ENCODE measurements at regions not wholly inside any gene's neighbourhood (a gene's known extent, or its start where the extent isn't known, plus 50 kb on each side); places are given as distances from the start of the nearest gene placed in this dataset.
"Not testable (repeated sequence)": the region's sequence is repeated elsewhere in the genome, so short reads cannot be mapped to it uniquely, and the experiment has no call there.

- TF ChIP-seq ZFX (IDR thresholded peaks at IDR 0.05; ENCODE audit: borderline replicate concordance), result no peak
These were observed 777.9 kb downstream of the TENT5A start for GRCh38 chr6:80974579-80974978.

GRCh38 chr6:80969439-80969838, 783.0 kb downstream of the TENT5A start:
- no peak overlapping the region for H3K27ac ChIP-seq
- TF ChIP-seq ZFX (IDR thresholded peaks at IDR 0.05; ENCODE audit: borderline replicate concordance), result no peak
- no peak for TF ChIP-seq CTCF (IDR thresholded peaks at IDR 0.05)

More at GRCh38 chr6:80974579-80974978, 777.9 kb downstream of the TENT5A start:
- H3K27ac ChIP-seq, result no peak overlapping the region

- TF ChIP-seq ZFX (IDR thresholded peaks at IDR 0.05; ENCODE audit: borderline replicate concordance), result no peak
- no peak for TF ChIP-seq CTCF (IDR thresholded peaks at IDR 0.05)
- no peak overlapping the region for H3K27ac ChIP-seq
These were observed 784.9 kb downstream of the TENT5A start for GRCh38 chr6:80967609-80968008.

- TF ChIP-seq CTCF (IDR thresholded peaks at IDR 0.05) (no peak), ZFX (IDR thresholded peaks at IDR 0.05; ENCODE audit: borderline replicate concordance) (no peak)
- no peak overlapping the region for H3K27ac ChIP-seq
These were observed 790.1 kb downstream of the TENT5A start for GRCh38 chr6:80962382-80962781.

- TF ChIP-seq CTCF (IDR thresholded peaks at IDR 0.05) (no peak), ZFX (IDR thresholded peaks at IDR 0.05; ENCODE audit: borderline replicate concordance) (no peak)
- H3K27ac ChIP-seq, result no peak overlapping the region
These were observed 791.3 kb downstream of the TENT5A start for GRCh38 chr6:80961166-80961565.

- no peak overlapping the region for H3K27ac ChIP-seq
- TF ChIP-seq ZFX (IDR thresholded peaks at IDR 0.05; ENCODE audit: borderline replicate concordance), result no peak
- TF ChIP-seq CTCF (IDR thresholded peaks at IDR 0.05), result no peak
These were observed 793.4 kb downstream of the TENT5A start for GRCh38 chr6:80959034-80959433.

GRCh38 chr6:80956898-80957297, 795.6 kb downstream of the TENT5A start:
- H3K27ac ChIP-seq, result no peak overlapping the region
- no peak for TF ChIP-seq ZFX (IDR thresholded peaks at IDR 0.05; ENCODE audit: borderline replicate concordance)
- TF ChIP-seq CTCF (IDR thresholded peaks at IDR 0.05), result no peak

- H3K27ac ChIP-seq, result not testable (repeated sequence)
These were observed 800.0 kb downstream of the TENT5A start for GRCh38 chr6:80952479-80952878.

Data from 22Rv1 (cell line).